GM12865 (cell line): ENCODE measurements at regions not wholly inside any gene's neighbourhood (a gene's known extent, or its start where the extent isn't known, plus 50 kb on each side); places are given as distances from the start of the nearest gene placed in this dataset.

Experiments
- DNase-seq: peaks from one replicate; pipeline ENCODE4 v3.0.0; 2010; ENCODE audit warnings: low read depth
- H3K4me3 ChIP-seq: 2 replicates; pipeline ENCODE4 v1.5.1; 2011; ENCODE audit warnings: mild to moderate bottlenecking, low read depth, low read length, control low read depth
- TF ChIP-seq, protein P1 (sequence below): IDR thresholded peaks from 2 replicates; pipeline ENCODE4 v1.5.1; 2011; ENCODE audit warnings: low read length, control low read depth, low read depth, inconsistent platforms; ENCODE audit not compliant: insufficient read depth; ENCODE audit errors: missing control alignments

DNA sequence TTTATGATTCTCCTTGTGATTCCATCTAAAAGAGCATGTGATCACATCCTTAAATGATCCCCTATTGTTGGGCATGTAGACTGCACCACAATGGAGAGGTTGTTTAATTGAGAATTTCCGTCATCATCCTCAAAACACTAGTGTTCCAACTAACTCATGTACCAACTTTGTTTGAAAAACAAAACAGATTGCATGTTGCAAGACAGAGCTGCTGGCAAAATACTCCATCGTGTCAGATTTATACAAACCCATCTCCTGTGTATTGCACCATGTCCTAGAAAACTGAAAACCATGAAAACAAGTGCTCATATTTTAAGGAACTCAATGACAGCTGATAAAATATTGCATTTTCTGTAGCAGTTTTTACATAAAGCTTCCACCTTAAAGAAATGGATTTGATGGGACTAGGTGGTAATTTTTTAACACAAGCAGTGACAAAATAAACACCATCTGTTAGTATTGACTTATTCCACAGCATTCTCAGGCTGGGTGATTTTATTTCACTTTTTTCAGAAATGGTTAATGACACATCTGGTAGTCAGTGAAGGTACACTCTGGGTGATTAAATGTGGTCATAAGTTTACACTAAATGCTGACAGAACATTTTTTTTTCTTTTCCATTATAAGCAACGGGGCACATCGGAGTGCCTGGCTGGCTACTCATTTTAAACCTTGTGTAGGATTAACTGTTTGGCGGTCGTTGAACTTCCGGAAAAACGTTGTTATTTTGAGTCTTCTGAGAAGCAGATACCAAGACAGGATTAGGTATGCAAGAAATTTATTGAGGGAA lies 602.9 kb upstream of the WWC1 start:
- H3K4me3 ChIP-seq: no peak overlapping the region
- no peak for DNase-seq
- TF ChIP-seq, protein P1, sequence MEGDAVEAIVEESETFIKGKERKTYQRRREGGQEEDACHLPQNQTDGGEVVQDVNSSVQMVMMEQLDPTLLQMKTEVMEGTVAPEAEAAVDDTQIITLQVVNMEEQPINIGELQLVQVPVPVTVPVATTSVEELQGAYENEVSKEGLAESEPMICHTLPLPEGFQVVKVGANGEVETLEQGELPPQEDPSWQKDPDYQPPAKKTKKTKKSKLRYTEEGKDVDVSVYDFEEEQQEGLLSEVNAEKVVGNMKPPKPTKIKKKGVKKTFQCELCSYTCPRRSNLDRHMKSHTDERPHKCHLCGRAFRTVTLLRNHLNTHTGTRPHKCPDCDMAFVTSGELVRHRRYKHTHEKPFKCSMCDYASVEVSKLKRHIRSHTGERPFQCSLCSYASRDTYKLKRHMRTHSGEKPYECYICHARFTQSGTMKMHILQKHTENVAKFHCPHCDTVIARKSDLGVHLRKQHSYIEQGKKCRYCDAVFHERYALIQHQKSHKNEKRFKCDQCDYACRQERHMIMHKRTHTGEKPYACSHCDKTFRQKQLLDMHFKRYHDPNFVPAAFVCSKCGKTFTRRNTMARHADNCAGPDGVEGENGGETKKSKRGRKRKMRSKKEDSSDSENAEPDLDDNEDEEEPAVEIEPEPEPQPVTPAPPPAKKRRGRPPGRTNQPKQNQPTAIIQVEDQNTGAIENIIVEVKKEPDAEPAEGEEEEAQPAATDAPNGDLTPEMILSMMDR: no peak

DNA sequence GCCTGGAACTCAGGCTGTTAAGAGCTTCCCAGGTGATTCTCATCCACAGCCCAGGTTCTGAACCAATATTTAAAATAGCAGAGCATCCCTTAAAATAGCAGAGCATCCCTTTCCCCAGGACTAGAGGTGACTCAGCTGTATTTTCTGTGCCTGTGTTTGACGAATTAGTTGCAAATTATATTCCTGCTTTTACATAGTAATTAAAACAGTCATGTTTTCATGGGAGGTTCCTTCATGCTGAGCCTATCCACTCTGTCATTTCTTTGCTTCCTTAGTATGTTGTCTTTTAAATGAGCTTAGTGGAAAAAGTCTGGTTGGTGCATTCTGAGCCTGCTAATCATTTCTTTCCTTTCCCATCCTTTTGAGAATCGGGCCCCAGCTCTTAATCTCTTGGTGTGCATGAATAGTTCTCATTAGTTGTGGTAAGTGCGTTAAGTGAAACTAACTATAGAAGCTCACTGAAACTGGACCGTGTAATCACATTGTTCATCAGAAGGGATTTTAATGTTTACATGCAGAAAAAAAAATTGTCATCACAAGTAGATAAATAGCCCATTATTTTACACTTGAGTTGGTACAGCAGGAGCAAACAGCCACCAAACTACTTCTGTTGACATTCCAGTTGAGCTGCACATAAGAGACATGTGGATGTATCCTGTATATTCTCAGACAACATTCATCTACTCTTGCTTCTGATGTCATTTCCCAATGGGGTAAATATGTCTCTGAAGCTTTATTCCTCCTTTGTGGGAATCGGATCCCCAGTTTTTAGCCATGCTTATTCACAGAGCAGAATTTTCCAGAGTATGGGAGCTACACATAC lies 596.9 kb upstream of the WWC1 start:
- TF ChIP-seq, protein P1: no peak
- no peak for DNase-seq
- no peak overlapping the region for H3K4me3 ChIP-seq

DNA sequence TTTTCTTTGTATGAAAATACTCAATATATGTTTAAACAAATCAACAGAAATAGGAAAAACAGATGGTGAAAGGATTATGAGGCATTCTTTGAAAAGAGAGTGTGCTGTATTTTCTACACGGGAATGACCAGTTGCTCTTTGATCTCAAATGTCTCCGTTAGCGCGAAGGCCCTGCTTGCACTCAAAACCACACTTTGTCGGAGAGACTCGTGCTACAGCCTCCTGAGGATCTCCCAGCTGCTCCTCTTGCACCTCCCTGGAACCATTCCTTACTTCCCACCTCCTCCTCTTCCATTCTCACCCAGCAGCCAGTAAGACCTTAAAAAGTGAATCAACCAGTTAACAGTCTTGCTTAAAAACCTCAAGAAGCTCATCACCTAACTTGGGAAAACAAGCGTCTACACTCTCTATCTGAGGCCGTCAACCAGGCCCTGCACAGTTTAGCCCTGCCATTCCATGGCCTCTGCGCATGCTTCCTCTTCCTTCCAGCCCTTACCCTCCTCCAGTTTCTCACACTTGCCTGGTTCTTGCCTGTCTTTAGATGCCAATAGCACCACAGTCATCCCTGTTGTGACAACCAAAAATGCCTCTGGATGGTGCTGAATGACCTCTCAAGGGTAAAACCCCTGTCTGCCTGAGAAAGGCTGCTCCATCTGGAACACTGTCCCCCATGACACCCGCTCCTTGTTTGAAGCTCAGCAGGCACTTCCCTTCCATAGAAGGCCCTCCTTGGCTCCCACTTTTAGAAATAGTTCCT lies 594.7 kb upstream of the WWC1 start:
- DNase-seq: no peak
- no peak overlapping the region for H3K4me3 ChIP-seq
- TF ChIP-seq, protein P1: no peak

DNA sequence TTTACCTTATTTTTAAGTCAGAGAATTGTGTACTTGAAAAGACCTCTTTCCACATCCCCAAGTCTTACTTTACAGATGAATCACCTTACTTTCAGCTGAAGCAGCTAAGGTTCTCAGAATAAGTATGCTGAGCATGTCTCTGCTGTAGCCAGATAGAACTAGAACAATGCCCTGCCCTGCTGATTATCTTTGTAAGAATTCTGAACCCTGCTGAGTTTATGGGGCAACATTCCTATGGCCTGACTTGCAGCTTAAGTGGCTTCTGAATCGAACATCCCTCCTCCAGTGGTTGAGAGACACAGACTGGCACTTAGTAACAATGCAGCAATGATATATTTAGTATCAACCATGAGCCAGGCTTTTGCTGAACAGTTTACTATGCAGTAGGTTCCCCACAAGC lies 592.0 kb upstream of the WWC1 start:
- no peak for DNase-seq
- TF ChIP-seq, protein P1: no peak

DNA sequence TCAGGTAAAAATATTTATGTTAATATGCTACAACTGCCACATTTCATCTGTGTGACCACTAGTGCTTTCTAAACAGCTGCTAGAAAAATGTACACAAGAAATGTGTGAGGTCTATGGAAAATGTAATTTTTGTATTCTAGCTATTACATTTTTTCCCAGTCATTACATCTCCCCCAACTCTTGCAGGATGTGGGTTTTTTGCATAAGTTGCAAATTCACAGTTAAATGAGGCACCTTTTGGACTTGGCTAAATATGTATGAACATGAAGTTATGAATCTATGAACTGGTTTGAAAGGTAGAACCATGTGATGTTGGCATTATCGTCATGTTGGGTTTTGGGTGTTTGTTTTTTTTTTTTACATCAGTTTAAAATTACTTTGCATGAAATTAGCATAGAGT lies 590.4 kb upstream of the WWC1 start:
- no peak for DNase-seq
- TF ChIP-seq, protein P1: no peak
- H3K4me3 ChIP-seq: no peak overlapping the region

More for the DNA sequence above, 592.0 kb upstream of the WWC1 start:
- no peak overlapping the region for H3K4me3 ChIP-seq

DNA sequence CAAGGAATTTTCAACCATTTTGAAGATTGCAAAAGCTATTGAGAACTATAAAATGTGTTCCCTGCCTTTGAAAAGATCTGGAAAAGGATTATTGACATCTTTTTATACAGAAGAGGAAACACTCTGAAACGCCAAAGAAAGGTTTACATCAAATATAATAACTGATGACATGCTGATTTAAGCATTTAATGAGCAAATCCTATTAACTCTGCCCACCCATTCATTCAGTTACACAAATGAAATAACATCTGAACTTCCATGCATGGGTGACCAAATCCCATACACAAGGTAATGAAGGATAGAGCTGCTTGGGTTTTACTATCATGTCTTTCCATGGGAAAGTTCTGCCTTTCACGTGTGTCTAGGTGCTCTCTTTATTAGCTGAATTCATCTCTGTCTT lies 589.4 kb upstream of the WWC1 start:
- no peak overlapping the region for H3K4me3 ChIP-seq
- no peak for DNase-seq
- TF ChIP-seq, protein P1: no peak
